ENCODE measurements at regions not wholly inside any gene's neighbourhood (a gene's known extent, or its start where the extent isn't known, plus 50 kb on each side); places are given as distances from the start of the nearest gene placed in this dataset.

DNA sequence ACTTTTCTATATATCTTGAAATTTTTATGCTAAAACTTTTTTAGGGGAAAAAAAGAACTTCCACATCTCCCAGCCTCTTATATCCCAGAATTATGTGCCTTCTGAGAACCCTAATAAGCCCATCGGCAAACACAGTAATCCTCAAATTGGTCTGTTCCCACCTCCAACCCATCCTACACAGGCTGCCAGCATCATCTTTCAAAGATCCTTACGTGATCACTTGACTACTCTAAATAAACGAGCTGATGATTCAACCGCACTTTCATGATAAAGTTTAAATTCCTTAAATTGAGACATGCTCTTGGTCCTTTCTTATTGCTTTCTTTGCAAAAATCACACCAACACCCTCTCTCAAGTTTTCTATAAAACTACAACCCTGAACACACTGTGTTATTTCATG lies 52.5 kb downstream of the MPP7 start:
- TF ChIP-seq, protein P1, sequence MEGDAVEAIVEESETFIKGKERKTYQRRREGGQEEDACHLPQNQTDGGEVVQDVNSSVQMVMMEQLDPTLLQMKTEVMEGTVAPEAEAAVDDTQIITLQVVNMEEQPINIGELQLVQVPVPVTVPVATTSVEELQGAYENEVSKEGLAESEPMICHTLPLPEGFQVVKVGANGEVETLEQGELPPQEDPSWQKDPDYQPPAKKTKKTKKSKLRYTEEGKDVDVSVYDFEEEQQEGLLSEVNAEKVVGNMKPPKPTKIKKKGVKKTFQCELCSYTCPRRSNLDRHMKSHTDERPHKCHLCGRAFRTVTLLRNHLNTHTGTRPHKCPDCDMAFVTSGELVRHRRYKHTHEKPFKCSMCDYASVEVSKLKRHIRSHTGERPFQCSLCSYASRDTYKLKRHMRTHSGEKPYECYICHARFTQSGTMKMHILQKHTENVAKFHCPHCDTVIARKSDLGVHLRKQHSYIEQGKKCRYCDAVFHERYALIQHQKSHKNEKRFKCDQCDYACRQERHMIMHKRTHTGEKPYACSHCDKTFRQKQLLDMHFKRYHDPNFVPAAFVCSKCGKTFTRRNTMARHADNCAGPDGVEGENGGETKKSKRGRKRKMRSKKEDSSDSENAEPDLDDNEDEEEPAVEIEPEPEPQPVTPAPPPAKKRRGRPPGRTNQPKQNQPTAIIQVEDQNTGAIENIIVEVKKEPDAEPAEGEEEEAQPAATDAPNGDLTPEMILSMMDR (IDR thresholded peaks at IDR 0.05; ENCODE audit: poor library complexity, severe bottlenecking): no peak
- TF ChIP-seq TAF1 (IDR thresholded peaks at IDR 0.05; ENCODE audit: low read depth): no peak
- no peak for TF ChIP-seq POLR2AphosphoS5 (IDR thresholded peaks at IDR 0.05)
- no peak for TF ChIP-seq RAD21 (conservative IDR thresholded peaks at IDR 0.05)
- no peak for TF ChIP-seq EP300 (conservative IDR thresholded peaks at IDR 0.05; ENCODE audit: poor library complexity, severe bottlenecking)
- TF ChIP-seq EZH2 (IDR thresholded peaks at IDR 0.05; ENCODE audit: borderline replicate concordance, insufficient read depth, low read length, poor library complexity, severe bottlenecking): no peak
- TF ChIP-seq MXI1 (conservative IDR thresholded peaks at IDR 0.05; ENCODE audit: poor library complexity, severe bottlenecking): no peak
- TF ChIP-seq, protein P2, sequence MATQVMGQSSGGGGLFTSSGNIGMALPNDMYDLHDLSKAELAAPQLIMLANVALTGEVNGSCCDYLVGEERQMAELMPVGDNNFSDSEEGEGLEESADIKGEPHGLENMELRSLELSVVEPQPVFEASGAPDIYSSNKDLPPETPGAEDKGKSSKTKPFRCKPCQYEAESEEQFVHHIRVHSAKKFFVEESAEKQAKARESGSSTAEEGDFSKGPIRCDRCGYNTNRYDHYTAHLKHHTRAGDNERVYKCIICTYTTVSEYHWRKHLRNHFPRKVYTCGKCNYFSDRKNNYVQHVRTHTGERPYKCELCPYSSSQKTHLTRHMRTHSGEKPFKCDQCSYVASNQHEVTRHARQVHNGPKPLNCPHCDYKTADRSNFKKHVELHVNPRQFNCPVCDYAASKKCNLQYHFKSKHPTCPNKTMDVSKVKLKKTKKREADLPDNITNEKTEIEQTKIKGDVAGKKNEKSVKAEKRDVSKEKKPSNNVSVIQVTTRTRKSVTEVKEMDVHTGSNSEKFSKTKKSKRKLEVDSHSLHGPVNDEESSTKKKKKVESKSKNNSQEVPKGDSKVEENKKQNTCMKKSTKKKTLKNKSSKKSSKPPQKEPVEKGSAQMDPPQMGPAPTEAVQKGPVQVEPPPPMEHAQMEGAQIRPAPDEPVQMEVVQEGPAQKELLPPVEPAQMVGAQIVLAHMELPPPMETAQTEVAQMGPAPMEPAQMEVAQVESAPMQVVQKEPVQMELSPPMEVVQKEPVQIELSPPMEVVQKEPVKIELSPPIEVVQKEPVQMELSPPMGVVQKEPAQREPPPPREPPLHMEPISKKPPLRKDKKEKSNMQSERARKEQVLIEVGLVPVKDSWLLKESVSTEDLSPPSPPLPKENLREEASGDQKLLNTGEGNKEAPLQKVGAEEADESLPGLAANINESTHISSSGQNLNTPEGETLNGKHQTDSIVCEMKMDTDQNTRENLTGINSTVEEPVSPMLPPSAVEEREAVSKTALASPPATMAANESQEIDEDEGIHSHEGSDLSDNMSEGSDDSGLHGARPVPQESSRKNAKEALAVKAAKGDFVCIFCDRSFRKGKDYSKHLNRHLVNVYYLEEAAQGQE (IDR thresholded peaks at IDR 0.05; ENCODE audit: borderline replicate concordance): no peak
- no peak for TF ChIP-seq SMC3 (conservative IDR thresholded peaks at IDR 0.05; ENCODE audit: poor library complexity)

Data from neural cell (in vitro differentiated cells).